Ishikawa (cell line): ENCODE measurements at regions not wholly inside any gene's neighbourhood (a gene's known extent, or its start where the extent isn't known, plus 50 kb on each side); places are given as distances from the start of the nearest gene placed in this dataset.

Experiments used
- CEBPB ChIP-seq: IDR thresholded peaks from 2 replicates; pipeline ENCODE4 v1.6.1; 2012
- CREB1 ChIP-seq: IDR thresholded peaks from 2 replicates; pipeline ENCODE4 v1.6.1; 2012; ENCODE audit warnings: low read depth
- EGR1 ChIP-seq: IDR thresholded peaks from 2 replicates; pipeline ENCODE4 v1.6.1; 2012
- EP300 ChIP-seq: IDR thresholded peaks from 2 replicates; pipeline ENCODE4 v1.6.1; 2012; ENCODE audit warnings: borderline replicate concordance
- FOXM1 ChIP-seq: IDR thresholded peaks from 2 replicates; pipeline ENCODE4 v1.6.1; 2012; ENCODE audit warnings: low read depth, borderline replicate concordance
- NFIC ChIP-seq: IDR thresholded peaks from 2 replicates; pipeline ENCODE4 v1.6.1; 2012
- RAD21 ChIP-seq: IDR thresholded peaks from 2 replicates; pipeline ENCODE4 v1.6.1; 2012; ENCODE audit warnings: low read depth
- TAF1 ChIP-seq: IDR thresholded peaks from 2 replicates; pipeline ENCODE4 v1.6.1; 2012; ENCODE audit warnings: low read depth, mild to moderate bottlenecking
- TCF12 ChIP-seq: IDR thresholded peaks from 2 replicates; pipeline ENCODE4 v1.6.1; 2012; ENCODE audit warnings: low read depth
- TEAD4 ChIP-seq: IDR thresholded peaks from 2 replicates; pipeline ENCODE4 v1.6.1; 2012
- YY1 ChIP-seq: IDR thresholded peaks from 2 replicates; pipeline ENCODE4 v1.6.1; 2012; ENCODE audit warnings: low read depth
- ZBTB7A ChIP-seq: IDR thresholded peaks from 2 replicates; pipeline ENCODE4 v1.6.1; 2012; ENCODE audit warnings: low read depth
- TF ChIP-seq, protein P1 (sequence below): IDR thresholded peaks from 2 replicates; pipeline ENCODE4 v1.6.1; 2012
- TF ChIP-seq, protein P2 (sequence below): IDR thresholded peaks from 2 replicates; pipeline ENCODE4 v1.6.1; 2012
- TF ChIP-seq, protein P3 (sequence below): IDR thresholded peaks from 2 replicates; pipeline ENCODE4 v1.6.1; 2012; ENCODE audit warnings: low read depth, mild to moderate bottlenecking

DNA sequence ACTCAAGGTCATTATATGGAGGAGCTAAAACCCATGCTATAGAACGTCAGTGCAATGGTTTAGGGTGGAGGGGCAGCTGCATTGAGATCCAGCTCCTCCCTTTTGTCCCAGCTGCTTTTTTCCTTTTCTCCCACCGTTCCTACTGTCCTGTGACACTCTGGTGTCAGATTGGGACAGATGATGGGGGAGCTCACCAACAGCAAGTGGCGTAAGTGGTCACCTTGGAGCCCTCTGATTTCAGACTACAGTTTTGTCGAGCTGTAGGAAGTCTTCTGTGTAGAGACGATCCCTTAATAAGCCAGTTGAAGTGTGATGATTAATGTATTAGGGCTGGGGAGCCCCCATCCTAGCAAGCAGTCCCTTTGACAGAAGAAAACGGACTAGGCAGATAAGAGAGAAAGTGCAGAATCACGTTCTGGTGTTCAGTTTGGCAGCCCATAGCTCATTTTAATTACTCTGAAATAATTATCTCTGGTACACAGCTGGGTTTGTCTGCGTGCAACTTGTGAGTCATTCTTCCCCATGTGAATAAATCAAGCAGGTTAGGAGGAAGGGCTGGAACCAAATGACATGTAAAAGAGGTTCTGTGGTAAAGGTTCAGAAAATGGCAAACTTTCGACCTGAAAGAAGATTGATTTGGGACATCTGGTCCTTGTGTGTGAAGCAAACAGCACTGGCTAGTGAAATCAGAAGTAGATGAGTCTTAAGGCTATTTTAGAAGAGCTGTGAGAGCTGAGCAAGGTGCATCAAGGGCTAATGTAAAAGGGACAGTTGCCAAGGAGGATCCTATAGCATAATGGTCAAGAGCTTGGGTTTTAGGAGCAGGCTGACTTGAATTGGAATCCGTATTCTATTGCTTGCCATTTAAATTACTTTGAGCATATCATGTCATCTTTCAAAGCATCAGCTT lies 241.4 kb downstream of the EDEM1 start:
- TF ChIP-seq TAF1 (no peak), NFIC (no peak), EP300 (no peak), TEAD4 (no peak), EGR1 (no peak)
- TF ChIP-seq, protein P1, sequence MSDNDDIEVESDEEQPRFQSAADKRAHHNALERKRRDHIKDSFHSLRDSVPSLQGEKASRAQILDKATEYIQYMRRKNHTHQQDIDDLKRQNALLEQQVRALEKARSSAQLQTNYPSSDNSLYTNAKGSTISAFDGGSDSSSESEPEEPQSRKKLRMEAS, result no peak

DNA sequence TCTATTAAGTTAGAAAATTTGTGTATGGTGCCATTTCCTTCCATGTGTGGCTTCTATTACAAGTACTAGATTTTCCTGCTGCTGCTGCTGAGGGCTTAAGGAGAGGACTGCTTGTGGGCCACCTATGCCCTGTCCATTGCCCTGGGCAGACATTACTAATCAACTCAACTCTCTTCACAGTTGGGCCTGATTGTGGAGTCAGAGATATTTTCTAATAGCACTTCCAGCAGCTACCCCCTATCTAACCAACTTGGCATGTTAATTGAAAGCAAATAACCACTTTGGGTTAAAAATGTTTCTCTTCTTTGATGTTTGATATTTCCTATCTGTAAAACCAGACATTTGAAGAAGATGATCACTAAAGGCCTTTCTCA lies 242.0 kb downstream of the EDEM1 start:
- TF ChIP-seq, protein P2, sequence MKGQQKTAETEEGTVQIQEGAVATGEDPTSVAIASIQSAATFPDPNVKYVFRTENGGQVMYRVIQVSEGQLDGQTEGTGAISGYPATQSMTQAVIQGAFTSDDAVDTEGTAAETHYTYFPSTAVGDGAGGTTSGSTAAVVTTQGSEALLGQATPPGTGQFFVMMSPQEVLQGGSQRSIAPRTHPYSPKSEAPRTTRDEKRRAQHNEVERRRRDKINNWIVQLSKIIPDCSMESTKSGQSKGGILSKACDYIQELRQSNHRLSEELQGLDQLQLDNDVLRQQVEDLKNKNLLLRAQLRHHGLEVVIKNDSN, result no peak
- TF ChIP-seq, protein P3, sequence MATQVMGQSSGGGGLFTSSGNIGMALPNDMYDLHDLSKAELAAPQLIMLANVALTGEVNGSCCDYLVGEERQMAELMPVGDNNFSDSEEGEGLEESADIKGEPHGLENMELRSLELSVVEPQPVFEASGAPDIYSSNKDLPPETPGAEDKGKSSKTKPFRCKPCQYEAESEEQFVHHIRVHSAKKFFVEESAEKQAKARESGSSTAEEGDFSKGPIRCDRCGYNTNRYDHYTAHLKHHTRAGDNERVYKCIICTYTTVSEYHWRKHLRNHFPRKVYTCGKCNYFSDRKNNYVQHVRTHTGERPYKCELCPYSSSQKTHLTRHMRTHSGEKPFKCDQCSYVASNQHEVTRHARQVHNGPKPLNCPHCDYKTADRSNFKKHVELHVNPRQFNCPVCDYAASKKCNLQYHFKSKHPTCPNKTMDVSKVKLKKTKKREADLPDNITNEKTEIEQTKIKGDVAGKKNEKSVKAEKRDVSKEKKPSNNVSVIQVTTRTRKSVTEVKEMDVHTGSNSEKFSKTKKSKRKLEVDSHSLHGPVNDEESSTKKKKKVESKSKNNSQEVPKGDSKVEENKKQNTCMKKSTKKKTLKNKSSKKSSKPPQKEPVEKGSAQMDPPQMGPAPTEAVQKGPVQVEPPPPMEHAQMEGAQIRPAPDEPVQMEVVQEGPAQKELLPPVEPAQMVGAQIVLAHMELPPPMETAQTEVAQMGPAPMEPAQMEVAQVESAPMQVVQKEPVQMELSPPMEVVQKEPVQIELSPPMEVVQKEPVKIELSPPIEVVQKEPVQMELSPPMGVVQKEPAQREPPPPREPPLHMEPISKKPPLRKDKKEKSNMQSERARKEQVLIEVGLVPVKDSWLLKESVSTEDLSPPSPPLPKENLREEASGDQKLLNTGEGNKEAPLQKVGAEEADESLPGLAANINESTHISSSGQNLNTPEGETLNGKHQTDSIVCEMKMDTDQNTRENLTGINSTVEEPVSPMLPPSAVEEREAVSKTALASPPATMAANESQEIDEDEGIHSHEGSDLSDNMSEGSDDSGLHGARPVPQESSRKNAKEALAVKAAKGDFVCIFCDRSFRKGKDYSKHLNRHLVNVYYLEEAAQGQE, result no peak
- TF ChIP-seq RAD21 (no peak), TAF1 (no peak), NFIC (no peak), ZBTB7A (no peak), CREB1 (no peak)
- TF ChIP-seq, protein P1, result no peak

DNA sequence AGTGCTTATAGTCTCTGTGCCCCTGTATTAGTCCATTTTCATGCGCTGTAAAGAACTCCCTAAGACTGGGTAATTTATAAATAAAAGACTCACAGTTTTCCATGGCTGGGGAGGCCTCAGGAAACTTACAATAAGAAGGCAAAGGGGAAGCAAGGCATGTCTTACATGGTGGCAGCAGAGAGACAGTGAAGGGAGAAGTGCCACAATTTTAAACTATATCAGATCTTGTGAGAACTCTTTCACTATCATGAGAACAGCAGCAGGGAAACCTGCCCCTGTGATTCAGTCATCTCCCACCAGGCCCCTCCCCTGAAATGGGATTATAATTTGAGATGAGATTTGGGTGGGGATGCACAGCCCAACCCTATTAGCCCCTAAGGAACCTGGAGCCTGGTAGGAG lies 243.2 kb downstream of the EDEM1 start:
- TF ChIP-seq RAD21, result no peak
- no peak for TF ChIP-seq ZBTB7A
- TF ChIP-seq, protein P2, result no peak
- TF ChIP-seq YY1, result no peak

DNA sequence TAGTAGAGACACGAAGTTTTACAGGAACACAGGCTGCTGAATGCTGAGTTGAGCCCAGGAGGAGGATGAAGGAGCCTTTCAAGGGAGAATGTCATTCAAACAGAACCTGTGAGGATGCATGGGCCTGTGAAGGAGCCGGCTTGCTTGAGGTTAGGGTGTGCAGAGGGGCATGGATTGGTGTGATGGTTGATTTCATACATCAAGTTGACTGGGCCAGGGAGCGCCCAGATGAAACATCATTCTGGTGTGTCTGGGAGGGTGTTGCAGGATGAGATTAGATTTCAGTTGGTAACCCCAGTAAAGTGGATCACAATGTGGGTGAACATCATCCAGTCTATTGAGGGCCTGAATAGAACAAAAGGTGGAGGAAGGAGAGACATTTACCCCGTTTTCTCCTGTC lies 243.6 kb downstream of the EDEM1 start:
- TF ChIP-seq CEBPB (no peak), NFIC (no peak)
- TF ChIP-seq, protein P2, result no peak
- TF ChIP-seq, protein P1, result no peak

- TF ChIP-seq, protein P2, result no peak
- TF ChIP-seq CEBPB (no peak), NFIC (no peak), CREB1 (no peak), TCF12 (no peak), ZBTB7A (no peak), EP300 (no peak), FOXM1 (no peak), RAD21 (no peak), YY1 (no peak), TEAD4 (no peak), TAF1 (no peak), EGR1 (no peak)
- TF ChIP-seq, protein P1, result no peak
- TF ChIP-seq, protein P3, result no peak
Measured at GRCh38 chr3:5431811-5432378, 244.4 kb downstream of the EDEM1 start.
